ENCODE measurements at regions not wholly inside any gene's neighbourhood (a gene's known extent, or its start where the extent isn't known, plus 50 kb on each side); places are given as distances from the start of the nearest gene placed in this dataset.

- DNase-seq (ENCODE audit: low spot score) = no peak
- no peaks in the 10 kb centered on the region for H3F3A ChIP-seq (ENCODE audit: low read depth)
- Mint-ChIP-seq H3K4me3 (no peak overlapping the region), H3K36me3 (no peaks in the 10 kb centered on the region), H3K27ac (no peak overlapping the region), H3K4me1 (peaks cover 16% of the 10 kb centered on the region), H3K27me3 (ENCODE audit: insufficient read depth, low read depth) (no peaks in the 10 kb centered on the region), H3K9me3 (no peaks in the 10 kb centered on the region)
- H3K27me3 ChIP-seq = no peaks in the 10 kb centered on the region
- no peak overlapping the region for H3K27ac ChIP-seq
- no peak overlapping the region for H3K4me3 ChIP-seq
- no peak overlapping the region for H2AFZ ChIP-seq (replicated peaks)
- H3K79me2 ChIP-seq (ENCODE audit: low read depth) = no peaks in the 10 kb centered on the region
- no peaks in the 10 kb centered on the region for H4K20me1 ChIP-seq (ENCODE audit: low read depth)
- no peak overlapping the region for H3K9ac ChIP-seq
- TF ChIP-seq EZH2phosphoT487 (IDR thresholded peaks at IDR 0.05) (no peak), EZH2 (IDR thresholded peaks at IDR 0.05) (no peak)
- TF ChIP-seq, protein P1, sequence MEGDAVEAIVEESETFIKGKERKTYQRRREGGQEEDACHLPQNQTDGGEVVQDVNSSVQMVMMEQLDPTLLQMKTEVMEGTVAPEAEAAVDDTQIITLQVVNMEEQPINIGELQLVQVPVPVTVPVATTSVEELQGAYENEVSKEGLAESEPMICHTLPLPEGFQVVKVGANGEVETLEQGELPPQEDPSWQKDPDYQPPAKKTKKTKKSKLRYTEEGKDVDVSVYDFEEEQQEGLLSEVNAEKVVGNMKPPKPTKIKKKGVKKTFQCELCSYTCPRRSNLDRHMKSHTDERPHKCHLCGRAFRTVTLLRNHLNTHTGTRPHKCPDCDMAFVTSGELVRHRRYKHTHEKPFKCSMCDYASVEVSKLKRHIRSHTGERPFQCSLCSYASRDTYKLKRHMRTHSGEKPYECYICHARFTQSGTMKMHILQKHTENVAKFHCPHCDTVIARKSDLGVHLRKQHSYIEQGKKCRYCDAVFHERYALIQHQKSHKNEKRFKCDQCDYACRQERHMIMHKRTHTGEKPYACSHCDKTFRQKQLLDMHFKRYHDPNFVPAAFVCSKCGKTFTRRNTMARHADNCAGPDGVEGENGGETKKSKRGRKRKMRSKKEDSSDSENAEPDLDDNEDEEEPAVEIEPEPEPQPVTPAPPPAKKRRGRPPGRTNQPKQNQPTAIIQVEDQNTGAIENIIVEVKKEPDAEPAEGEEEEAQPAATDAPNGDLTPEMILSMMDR (IDR thresholded peaks at IDR 0.05) = no peak
- H3K9me3 ChIP-seq (ENCODE audit: low read depth) = no peaks in the 10 kb centered on the region
- H3K36me3 ChIP-seq = no peaks in the 10 kb centered on the region
- no peak overlapping the region for H3K4me2 ChIP-seq
- no peaks in the 10 kb centered on the region for H3K4me1 ChIP-seq
Measured at GRCh38 chr7:46129831-46130230, 208.8 kb upstream of the IGFBP3 start.

GRCh38 chr7:46127814-46128213, 206.7 kb upstream of the IGFBP3 start:
- Histone ChIP-seq H4K20me1 (ENCODE audit: low read depth) (no peaks in the 10 kb centered on the region), H3K36me3 (no peaks in the 10 kb centered on the region), H3K79me2 (ENCODE audit: low read depth) (no peaks in the 10 kb centered on the region), H3K4me2 (no peak overlapping the region), H3F3A (ENCODE audit: low read depth) (no peaks in the 10 kb centered on the region), H3K27me3 (no peaks in the 10 kb centered on the region), H3K4me3 (no peak overlapping the region), H3K9ac (no peak overlapping the region), H3K27ac (no peak overlapping the region), H2AFZ (replicated peaks) (no peak overlapping the region), H3K9me3 (ENCODE audit: low read depth) (no peaks in the 10 kb centered on the region), H3K4me1 (no peaks in the 10 kb centered on the region)
- no peaks in the 10 kb centered on the region for H3K9me3 Mint-ChIP-seq
- no peak overlapping the region for H3K4me3 Mint-ChIP-seq
- H3K4me1 Mint-ChIP-seq = peaks cover 9% of the 10 kb centered on the region
- H3K27me3 Mint-ChIP-seq (ENCODE audit: insufficient read depth, low read depth) = no peaks in the 10 kb centered on the region
- H3K27ac Mint-ChIP-seq = no peak overlapping the region
- TF ChIP-seq EZH2phosphoT487 (IDR thresholded peaks at IDR 0.05) (no peak), EZH2 (IDR thresholded peaks at IDR 0.05) (no peak)
- TF ChIP-seq, protein P1 (IDR thresholded peaks at IDR 0.05) = no peak
- no peaks in the 10 kb centered on the region for H3K36me3 Mint-ChIP-seq
- no peak for DNase-seq (ENCODE audit: low spot score)

DNA sequence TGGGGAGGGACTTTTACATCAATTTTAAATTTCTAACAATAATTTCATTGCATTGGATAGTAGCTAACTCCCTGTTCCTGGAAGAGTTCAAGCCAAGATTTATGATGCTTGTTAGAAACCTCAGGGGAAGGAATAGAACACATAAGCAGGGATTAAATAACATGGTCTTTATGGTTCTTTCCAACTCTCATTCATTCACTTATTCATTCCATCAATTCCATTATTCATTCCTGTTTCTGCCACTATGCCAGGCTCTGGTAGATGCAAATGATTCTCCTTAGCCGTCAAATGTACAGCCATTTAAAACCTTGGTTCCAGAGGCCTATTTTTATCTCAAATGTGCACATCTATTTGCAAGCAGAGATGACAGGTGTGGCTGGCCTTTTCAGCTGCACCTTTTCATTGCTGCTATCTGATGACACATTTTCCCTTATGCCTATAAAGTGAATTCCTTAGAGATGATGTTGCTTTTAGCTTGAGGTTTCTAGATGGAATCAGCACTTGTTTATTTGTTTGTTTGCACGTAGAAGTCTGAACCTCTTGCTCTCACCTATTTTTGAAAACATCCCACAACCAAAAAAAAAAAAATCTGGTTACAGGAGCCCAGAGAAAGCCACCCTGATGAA, 205.7 kb upstream of the IGFBP3 start:
- DNase-seq (ENCODE audit: low spot score) = no peak
- Histone ChIP-seq H4K20me1 (ENCODE audit: low read depth) (no peaks in the 10 kb centered on the region), H3K27ac (no peak overlapping the region), H2AFZ (replicated peaks) (peak overlapping the region; percentile 11), H3K9me3 (ENCODE audit: low read depth) (no peaks in the 10 kb centered on the region), H3K36me3 (no peaks in the 10 kb centered on the region), H3K4me2 (no peak overlapping the region), H3K4me1 (no peaks in the 10 kb centered on the region), H3K27me3 (no peaks in the 10 kb centered on the region), H3F3A (ENCODE audit: low read depth) (no peaks in the 10 kb centered on the region), H3K79me2 (ENCODE audit: low read depth) (no peaks in the 10 kb centered on the region), H3K9ac (no peak overlapping the region), H3K4me3 (no peak overlapping the region)
- Mint-ChIP-seq H3K27ac (no peak overlapping the region), H3K36me3 (no peaks in the 10 kb centered on the region), H3K4me3 (no peak overlapping the region), H3K27me3 (ENCODE audit: insufficient read depth, low read depth) (no peaks in the 10 kb centered on the region), H3K4me1 (no peaks in the 10 kb centered on the region), H3K9me3 (no peaks in the 10 kb centered on the region)
- TF ChIP-seq EZH2phosphoT487 (IDR thresholded peaks at IDR 0.05) (no peak), EZH2 (IDR thresholded peaks at IDR 0.05) (no peak)
- TF ChIP-seq, protein P1 (IDR thresholded peaks at IDR 0.05) = no peak
